Activated CD8-positive, alpha-beta memory T cell treated with anti-CD3 and anti-CD28 coated beads, Interleukin-2, amount 50 U/mL, for 24 hours (primary cell): ENCODE measurements at regions not wholly inside any gene's neighbourhood (a gene's known extent, or its start where the extent isn't known, plus 50 kb on each side); places are given as distances from the start of the nearest gene placed in this dataset.

Experiments
- DNase-seq: peaks from one replicate; pipeline ENCODE4 v3.0.0-alpha.2; 2020; ENCODE audit errors: extremely low read depth

DNA sequence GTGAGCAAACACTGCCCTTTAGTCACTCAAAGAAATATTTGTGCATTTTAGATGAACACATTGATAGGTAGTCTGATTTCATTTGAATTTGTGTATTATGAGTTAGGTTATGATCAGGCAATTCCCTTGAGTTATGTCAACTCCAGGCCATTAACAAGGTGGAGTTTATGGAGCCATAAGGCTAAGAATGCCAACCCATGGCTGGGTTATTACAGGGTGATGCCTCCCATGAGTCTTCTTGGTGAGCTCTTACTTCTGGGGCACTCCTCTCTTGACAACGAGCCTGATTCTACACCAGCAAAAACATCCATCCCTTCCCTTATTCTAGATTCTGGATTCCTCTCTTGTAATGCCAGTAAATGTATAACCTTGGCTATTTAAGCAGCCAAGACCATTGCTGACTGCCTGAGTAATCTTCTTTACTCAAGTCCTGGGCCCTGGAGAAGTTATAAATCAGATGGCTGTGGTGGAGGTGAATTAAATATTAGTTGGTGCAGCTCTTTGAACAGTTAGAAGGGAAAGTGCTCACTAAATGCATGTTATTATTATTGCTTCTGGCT, 645.7 kb upstream of the TENM4 start:
- no peak for DNase-seq

- no peak for DNase-seq
These were observed 644.7 kb upstream of the TENM4 start for GRCh38 chr11:80085563-80085962.

GRCh38 chr11:80084608-80085007, 643.8 kb upstream of the TENM4 start:
- no peak for DNase-seq

DNA sequence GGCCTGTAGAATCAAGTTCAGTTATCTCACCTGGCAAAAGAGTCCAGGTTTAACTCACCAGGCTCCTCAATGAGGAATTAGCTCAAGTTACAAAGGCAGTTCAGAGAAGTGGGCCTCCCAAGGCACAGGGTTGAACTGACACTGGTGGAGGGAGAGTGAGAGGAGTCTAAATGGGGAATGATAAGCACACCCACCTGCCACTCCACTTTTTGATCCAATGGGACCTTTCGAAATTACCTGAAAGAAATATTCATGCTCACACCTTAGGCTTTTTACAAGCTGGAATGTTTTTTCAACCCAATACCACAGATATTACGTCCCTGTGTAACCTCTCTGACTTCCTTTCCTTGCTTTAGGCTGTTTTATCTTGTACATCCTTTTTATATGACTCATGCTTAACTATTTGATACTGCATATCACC, 642.7 kb upstream of the TENM4 start:
- DNase-seq, result no peak

GRCh38 chr11:80082406-80082805, 641.6 kb upstream of the TENM4 start:
- no peak for DNase-seq

DNA sequence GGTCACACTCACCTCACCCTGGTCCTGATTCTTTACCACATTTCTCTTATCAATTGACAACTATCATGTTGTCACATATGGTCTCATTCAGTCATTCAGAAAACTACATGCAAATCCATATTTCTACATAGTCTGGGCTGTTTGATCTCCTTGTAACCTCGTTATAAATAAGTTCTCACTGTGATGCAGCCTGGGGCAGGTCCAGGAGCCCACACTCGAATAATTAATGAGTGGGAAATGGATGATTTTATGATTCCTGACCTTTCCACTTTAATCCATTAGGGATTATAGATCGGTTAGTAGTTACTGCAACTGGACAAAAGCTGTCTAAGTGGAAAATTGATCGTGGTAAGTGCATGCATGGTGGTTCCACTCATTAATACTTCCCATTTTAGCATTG, 636.3 kb upstream of the TENM4 start:
- no peak for DNase-seq

GRCh38 chr11:80074837-80075236, 634.0 kb upstream of the TENM4 start:
- no peak for DNase-seq

- DNase-seq, result no peak
These were observed 625.5 kb upstream of the TENM4 start for GRCh38 chr11:80066291-80066690.

- DNase-seq, result no peak
These were observed 624.3 kb upstream of the TENM4 start for GRCh38 chr11:80065086-80065485.

DNA sequence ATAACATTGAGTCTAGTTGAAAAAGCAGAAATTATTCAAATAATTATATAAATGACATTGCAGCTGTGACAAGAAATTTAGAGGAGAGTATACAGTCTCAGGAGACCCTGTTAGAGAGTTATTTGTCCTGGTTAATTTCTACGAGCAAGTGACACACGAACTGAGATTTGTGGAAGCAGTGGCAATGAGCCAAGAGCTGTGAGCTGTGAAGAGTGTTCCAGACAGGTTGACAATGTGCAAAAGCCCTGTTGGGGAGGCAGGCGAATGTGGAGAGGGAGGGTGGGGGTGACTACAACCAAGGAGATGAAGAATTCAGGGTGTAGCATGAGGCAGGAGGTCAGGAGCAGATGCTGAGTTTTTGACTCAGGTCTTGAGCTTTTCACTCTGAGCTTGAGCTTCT, 620.2 kb upstream of the TENM4 start:
- DNase-seq, result no peak

GRCh38 chr11:80054582-80055165, 613.8 kb upstream of the TENM4 start:
- DNase-seq, result no peak

- no peak for DNase-seq
These were observed 607.7 kb upstream of the TENM4 start for GRCh38 chr11:80048513-80048912.

DNA sequence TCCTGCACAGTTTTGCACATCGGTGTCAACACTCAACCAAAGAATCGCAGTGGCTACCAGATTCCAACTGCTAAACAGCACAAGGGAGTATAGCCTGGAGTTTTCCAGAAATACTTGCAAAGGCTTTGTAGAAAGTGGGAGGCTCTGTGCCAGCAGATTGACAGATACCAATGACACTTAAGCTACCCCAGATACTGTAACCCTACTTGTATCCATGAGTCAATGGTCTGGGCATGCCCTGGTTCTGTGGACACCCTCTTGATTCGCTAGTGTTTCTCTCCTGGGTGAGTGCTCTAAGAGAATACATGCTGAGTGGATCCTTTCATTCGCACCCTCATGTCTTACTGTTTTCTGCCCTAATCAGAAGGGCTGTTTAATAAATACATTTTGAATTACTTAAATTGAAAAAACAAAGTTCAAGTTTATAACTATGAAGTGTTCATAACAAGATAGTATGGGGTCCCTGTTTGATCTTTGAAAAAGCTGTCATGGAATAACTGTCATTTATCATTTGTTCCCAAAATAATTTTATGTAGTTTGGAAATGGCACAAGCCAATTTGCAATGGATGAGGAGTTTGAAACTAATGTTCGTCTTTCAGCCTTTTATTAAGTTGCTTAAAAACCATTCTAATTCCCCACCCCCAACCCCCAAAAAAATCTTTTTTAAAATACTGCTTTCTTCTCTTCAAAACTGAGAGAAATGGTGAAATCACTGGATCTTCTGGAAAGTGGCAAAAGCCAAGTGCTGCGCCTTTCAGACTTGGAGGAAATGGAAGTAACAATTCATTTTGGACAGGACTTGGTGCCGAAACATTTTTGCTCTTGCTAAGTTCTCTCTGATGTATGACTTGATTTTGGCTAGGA, 600.5 kb upstream of the TENM4 start:
- no peak for DNase-seq

- DNase-seq, result no peak
These were observed 594.0 kb upstream of the TENM4 start for GRCh38 chr11:80034801-80035200.

DNA sequence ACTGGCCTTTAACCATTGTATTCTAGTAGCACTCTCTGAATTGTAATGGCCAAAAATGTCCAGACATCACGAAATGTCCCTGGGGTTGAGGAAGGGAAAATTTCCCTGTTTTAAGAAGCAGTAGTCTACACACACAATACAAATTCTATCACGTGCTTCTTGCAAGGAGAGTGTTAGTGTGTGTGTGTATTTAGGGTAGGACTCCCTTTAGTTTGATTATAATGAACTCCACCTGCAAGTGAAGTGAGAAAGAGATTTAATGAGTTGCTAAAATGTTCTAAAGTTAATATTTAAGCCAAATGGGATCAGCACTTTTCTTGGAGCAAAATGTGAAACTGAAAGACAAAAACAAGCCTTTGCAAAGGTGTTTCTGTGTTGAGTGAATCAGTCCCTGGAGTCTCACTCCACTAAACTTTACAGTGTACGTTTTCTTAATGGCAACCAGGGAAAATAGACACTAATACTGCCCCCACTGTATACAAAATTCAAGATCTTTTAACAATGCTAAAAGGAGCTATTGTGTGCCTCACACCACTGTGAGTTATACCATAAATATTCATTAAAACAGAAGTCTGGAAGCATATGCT, 590.3 kb upstream of the TENM4 start:
- no peak for DNase-seq

GRCh38 chr11:80028998-80029397, 588.2 kb upstream of the TENM4 start:
- no peak for DNase-seq

DNA sequence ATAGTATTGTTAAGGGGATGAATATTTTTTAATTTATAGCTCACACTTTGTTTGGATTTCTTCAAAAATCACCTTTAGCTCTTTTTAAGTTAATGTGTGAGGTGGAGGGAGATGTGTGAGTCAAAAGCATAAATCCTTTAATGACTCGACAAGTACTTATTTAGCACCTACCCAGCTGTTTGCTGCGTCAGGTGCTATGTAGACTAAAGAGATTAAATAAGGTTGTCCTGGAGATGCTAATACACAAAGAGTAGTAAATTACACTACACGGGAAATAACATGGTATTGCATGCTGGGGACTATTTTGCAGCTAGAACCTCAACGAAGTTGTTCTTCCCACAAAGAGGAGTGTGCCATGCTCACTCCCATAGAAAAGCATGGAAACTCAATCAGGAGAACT, 583.3 kb upstream of the TENM4 start:
- DNase-seq, result no peak

GRCh38 chr11:80023386-80023785, 582.6 kb upstream of the TENM4 start:
- DNase-seq, result no peak

DNA sequence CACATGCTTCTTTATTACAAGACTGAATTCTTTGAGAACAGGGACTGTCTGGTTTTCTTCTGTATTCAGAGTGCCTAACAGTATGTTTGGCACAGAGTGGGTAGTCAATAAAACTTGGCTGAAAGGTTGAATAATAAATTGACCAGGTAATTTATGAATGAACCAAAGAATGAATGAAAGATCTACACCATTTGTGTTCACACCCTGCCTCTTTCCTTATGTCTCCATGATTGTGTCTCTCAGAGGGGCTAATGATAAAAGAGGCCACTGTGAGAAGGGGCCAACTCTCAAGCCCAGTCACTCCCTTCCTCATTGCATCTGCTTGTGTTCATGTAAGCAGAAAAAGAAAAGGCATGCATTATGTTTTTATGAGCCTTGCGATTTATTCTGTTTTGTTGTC, 569.7 kb upstream of the TENM4 start:
- no peak for DNase-seq

- no peak for DNase-seq
These were observed 568.3 kb upstream of the TENM4 start for GRCh38 chr11:80009081-80009480.

GRCh38 chr11:80007616-80008015, 566.8 kb upstream of the TENM4 start:
- no peak for DNase-seq

GRCh38 chr11:79990141-79990540, 549.3 kb upstream of the TENM4 start:
- no peak for DNase-seq

- DNase-seq, result no peak
These were observed 541.4 kb upstream of the TENM4 start for GRCh38 chr11:79982185-79982584.
